Esophagus muscularis mucosa (tissue), 3 donors: ENCODE measurements at regions not wholly inside any gene's neighbourhood (a gene's known extent, or its start where the extent isn't known, plus 50 kb on each side); places are given as distances from the start of the nearest gene placed in this dataset.

Source experiments
- POLR2A ChIP-seq: fragments of 450-650 bp; IDR thresholded peaks from one replicate; pipeline ENCODE4 v1.6.1; 2017; ENCODE audit warnings: antibody characterized with exemption, moderate library complexity, mild to moderate bottlenecking, low read depth
- TF ChIP-seq, protein P1 (sequence below), 3 experiments: fragments of 200-600 bp in 2 of 3; fragments of 450-650 bp in 1 of 3; sonication (generic) in 2 of 3; IDR thresholded peaks; one replicate each; pipeline ENCODE4 v1.5.1; 2017 to 2019; ENCODE audit warnings: antibody characterized with exemption in 3 of 3, mild to moderate bottlenecking in 2 of 3, moderate library complexity in 1 of 3

DNA sequence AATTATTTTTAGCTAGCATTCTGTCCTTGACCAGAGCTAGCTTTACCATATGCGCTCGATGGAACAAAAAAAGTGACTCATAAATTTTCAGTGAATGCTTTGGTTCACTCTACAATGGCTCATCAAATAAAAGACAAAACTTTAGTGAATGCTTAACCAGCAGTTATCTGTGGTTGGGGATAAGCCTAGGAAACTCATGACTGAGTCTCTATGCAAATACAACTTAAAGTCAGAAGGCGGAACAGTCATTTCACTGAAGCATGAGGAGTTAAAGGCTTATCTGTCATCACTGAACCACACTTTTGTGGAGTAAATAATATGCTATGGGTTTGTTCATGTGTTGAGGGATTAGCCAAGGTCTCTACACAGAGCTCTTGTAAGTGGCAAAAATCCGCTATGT lies 308.4 kb downstream of the SQOR start:
- TF ChIP-seq, protein P1, sequence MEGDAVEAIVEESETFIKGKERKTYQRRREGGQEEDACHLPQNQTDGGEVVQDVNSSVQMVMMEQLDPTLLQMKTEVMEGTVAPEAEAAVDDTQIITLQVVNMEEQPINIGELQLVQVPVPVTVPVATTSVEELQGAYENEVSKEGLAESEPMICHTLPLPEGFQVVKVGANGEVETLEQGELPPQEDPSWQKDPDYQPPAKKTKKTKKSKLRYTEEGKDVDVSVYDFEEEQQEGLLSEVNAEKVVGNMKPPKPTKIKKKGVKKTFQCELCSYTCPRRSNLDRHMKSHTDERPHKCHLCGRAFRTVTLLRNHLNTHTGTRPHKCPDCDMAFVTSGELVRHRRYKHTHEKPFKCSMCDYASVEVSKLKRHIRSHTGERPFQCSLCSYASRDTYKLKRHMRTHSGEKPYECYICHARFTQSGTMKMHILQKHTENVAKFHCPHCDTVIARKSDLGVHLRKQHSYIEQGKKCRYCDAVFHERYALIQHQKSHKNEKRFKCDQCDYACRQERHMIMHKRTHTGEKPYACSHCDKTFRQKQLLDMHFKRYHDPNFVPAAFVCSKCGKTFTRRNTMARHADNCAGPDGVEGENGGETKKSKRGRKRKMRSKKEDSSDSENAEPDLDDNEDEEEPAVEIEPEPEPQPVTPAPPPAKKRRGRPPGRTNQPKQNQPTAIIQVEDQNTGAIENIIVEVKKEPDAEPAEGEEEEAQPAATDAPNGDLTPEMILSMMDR (IDR thresholded peaks at IDR 0.05) = no peak
- TF ChIP-seq POLR2A = no peak
